Right renal pelvis (tissue), 4 donors: ENCODE measurements at regions not wholly inside any gene's neighbourhood (a gene's known extent, or its start where the extent isn't known, plus 50 kb on each side); places are given as distances from the start of the nearest gene placed in this dataset.
"Not testable (repeated sequence)": the region's sequence is repeated elsewhere in the genome, so short reads cannot be mapped to it uniquely, and the experiment has no call there.

ENCODE experiments used
- DNase-seq, 4 donors: peaks; one replicate each; pipeline ENCODE4 v3.0.0-alpha.2; 2013; ENCODE audit warnings: low read depth in 4 of 4, low spot score in 3 of 4, missing footprints in 1 of 4

DNA sequence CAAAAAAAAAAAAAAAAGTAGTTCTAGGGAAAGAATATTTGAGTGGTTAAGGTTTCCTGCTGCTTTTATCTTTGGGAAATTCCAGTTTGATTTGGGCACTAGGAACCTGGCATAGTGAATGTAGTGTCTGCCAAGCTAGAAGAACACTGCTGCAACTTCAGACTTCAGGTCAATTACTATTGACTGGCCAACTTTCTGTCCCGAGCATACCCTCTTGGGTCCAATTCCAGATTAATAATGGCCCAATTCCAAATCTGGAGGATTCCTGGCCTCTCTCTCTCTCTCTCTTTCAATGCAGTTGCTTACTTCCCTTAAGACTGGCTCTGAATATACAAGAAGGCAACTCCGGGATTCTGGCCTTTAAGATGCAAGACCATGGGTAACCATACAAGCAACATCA, 74.9 kb downstream of the ANKEF1 start:
- no peak for DNase-seq

DNA sequence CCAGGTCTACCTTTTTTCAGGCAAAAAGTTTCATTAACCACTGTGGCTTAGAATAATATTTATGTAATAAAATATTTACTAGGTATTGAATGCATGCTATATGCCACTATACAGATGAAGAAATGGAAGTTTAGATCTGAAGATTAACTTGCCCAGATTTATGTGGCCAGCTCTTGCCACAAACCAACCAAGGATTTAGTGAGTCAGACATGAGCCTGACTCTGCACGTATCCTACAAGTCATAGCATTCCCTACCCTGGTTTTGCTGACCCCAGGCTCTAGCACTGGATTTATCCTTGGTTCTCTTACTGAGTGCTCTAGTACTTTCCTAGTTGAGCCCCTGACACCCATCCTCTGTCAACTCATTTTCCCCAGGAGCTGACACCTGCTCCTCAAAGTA, 75.4 kb downstream of the ANKEF1 start:
- no peak for DNase-seq

DNA sequence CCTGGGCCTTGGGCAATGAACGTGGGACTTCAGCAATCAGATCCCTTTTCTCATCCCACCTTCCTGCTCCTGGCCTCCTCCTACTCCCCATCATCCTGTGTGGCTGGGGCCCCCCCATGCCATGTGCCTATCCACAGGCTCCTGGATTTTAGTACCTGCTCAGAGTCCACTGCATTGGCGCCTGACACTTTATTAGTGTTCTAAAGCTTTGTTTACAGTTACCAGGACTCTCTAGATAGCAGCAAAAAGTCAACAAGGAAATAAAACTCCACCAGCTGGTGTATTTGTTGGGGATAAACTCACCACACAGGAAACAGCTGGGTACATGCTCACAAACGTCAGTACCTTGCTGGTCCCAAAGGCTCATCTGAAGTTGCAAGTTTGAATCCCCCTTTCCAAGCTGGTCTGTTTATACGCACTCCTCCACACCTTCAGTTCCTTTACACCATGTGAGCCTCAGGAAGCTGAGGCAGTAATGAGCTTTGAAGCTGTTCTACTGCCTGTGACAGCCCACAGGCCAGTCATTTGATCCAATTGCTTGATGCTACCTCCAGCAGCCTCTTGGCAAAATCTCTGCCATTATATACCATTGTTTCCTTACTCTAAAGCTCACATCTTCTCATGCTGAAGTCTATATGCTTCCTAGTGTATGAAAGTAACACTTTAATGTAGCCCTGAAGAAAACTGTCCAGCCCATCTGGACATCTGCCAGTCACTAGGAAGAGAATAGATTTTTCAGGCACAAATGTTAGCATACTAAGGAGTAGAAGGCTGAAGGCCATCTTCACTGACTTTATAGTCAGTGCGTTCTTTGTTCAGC, 76.6 kb downstream of the ANKEF1 start:
- no peak for DNase-seq

DNA sequence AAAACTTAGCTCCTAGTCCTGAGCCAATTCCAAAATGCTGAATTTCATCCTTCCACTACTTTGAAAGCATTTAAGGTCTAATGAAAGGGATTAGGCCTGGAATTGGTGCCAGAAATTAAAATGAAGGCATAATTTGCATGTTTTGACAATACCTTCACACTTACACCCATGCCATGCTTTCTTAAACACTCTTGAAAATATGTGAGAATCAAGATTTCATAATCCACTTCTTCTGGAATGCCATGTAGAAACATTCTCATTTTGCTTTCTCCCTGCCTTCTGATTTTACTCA, 77.1 kb downstream of the ANKEF1 start:
- no peak for DNase-seq

DNA sequence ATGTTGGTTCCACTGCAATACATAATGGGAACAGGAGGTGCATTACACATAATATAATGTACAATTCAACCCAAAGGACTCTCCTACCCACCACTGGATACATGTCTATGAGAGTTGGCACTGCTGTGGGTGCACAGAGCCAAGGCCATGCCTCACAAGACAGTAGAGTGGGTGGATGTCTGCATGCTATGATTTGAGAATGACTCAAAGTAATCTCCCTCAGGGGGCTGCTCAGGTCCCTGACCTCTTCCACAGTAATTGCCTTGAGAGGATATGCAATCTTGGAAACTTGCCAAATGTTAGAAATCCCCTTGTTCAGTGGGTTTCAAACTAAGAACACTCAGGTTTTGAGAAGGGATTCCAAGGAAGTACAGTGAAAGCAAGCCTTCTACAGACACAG, 79.0 kb downstream of the ANKEF1 start:
- no peak for DNase-seq

DNA sequence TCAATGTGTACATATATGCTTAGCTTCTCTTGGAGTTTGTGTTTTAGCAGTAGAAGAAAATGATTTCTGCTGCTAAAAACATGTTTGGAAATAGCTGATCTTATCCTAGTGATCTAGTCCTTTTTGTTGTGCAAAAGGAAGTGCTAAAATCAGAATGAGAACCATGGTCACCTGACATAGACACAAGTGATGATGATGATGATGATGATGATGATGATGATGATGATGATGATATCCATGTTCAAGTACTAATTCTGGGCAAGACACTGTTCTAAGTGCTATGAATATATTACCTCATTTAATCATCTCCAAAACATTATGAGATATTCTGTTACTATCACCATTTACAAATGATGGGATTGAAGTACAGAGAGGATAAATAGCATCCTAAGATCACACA, 79.8 kb downstream of the ANKEF1 start:
- DNase-seq = no peak

DNA sequence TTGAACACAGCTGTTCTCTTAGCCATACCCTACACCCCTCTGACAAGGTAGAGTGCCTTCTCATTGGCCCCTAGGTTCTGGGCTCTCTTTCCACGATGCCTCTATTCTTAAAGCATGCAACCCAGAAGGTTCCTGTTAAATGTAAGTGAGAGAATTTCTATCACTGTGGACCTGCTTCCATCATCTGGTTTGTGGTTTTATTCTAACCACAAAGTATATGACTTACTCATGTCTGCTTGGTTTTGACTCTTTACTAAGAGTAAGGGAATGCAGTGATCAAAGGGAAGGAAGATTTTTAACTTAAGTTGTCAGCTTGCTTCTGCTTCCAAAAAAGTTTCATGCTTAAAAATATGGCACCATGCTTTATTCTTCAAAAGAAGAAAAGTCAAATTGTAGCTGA, 80.2 kb downstream of the ANKEF1 start:
- DNase-seq = no peak

DNA sequence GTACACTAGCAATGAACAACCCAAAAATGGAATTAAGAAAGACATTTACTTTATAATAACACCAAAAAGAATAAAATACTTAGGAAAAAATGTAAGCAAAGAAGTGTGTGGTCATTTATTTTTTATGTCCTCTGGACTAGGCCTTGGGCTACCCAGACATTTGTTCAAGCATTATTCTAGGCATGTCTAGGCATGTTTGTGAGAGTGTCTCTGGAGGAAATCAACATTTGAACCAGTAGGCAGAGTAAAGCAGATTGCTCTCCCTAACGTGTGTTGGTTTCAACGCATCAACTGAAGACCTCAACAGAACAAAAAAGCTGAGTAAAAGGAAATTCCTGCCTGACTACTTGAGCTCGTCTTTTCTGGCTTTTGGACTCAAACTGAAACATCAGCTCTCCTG, 84.5 kb downstream of the ANKEF1 start:
- no peak for DNase-seq

DNA sequence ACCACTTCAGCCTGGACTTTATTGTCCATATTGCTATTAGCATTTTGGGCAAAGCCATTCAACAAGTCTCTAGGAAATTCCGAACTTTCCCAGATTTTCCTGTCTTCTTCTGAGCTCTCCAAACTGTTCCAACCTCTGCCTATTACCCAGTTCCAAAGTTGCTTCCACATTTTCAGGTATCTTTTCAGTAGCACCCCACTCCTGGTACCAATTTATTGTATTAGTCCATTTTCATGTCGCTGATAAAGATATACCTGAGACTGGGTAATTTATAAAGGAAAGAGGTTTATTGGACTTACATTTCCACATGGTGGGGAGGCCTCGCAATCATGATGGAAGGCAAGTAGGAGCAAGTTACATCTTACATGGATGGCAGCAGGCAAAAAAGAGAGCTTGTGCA, 90.1 kb downstream of the ANKEF1 start:
- DNase-seq = not testable (repeated sequence)

DNA sequence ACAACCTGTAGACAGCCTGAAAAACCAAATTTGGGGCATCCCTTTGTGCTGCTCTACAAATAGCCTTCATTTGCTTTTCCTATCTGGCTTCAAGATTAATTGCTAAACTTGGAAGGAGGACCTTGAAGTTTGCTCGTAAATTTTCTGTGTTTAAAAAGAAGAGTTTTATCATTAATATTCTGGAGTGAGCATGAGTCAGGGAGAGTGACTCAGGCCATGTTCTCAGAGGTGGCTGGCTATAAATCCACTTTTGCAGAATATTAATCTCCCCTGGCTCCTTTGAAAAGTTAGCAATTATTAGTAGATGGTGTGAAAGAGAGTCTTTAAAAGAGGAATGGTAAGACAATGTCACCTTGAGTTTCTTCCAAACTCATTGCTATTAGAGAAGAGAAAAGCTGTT, 91.0 kb downstream of the ANKEF1 start:
- no peak for DNase-seq

DNA sequence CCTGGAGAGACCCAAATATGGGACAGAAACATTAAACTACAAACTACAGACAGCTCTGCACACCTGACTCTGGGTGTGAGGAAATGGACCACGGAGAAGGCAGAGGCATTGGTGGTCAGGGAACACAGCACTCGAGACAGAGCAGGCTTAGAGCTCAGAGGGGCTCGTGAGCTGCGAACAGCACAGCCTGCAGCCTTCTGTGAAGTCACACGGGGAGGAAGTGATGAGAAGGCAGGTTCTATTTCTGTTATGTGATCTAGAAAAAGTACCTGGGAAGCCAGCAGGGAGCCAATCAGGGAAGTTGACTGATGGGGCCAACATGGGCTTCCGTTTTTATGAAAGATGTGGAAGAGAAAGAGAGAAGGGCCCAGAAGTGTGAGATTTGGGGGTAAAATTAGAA, 88.9 kb upstream of the SNAP25 start:
- DNase-seq = no peak

DNA sequence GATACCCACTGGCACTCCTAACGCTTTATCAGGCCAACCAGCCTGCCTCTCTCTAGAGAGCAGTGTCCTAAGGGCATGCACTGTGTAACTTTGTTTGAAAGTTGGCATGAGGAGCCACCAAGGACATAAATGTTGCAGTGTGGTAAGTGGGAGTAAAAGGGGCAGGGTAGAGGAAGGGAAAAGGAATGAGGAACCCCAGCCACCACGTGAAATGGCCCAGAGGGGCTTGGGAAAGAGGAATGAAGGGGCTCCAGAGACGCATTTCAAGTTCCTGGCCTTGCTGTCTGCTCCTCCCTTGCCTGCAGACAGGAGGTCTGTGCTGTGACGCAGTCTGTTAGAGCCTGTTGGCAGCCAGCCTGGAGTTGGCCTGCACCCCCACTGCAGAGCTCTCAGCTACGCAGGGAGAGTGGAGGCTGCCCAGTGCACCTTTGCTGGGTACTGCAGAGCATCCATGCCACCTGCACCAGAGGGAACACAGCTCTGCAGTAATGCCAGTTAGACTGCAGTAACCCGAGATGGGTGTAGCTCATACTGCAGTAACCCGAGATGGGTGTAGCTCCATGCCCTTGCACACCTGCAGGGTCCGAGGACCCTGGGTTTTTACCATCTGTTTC, 86.8 kb upstream of the SNAP25 start:
- DNase-seq = peak in 1 of 4 donors; percentile 10

DNA sequence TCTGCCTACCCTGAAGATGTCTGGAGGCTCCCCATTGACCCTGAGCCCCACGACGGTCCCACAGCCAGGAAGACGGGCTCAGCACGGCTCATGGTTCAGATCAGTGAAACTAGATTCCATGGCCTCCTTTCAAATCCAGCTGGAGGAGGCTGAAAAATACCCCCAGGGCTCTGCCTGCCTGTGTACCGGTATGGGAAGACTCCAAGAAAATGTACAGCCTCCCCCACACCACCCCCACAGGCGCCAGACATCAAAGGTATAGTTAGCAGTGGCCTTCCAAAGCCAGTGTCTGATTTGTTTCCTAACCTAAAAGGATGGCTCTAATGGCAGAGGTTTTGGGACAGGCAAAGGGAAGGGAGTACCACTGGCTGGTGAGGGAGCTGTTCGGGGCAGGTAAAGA, 86.2 kb upstream of the SNAP25 start:
- DNase-seq = no peak

DNA sequence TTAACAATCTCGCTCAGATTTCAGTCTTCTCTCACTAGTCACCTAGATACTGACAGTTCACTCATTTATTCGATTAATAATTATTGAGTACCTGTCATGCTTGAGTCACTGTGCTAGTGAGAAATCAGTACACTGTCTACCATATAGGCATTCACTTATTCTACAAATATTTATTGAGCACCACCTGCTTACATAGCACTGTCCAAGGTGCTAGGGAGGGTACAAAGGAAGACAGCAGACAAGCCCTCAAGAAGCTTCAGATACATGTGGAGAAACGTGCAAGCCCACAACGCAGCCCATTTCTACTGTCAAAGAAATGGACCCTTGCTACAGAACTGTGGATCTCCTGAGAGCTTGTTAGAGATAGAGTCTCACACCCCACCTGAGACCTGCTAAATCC, 85.1 kb upstream of the SNAP25 start:
- DNase-seq = no peak

DNA sequence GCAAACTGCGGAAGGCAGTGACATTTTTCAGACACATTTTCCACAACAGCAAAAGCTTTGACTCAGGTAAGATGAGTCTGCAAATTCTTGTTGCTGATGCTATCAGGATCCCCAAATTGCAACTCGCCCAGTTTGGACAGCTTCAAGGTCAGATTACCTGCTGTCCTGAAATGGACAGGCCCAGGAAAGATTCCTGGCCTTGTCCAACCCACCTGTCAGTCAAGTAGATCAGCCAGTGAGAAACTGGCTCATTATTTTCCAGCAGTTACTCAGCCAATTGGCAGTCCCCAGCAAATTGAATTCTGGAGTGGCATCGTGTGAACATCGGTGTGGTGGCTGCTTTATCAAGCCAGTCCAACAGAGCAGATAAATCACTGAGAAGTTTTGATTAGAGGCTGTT, 84.5 kb upstream of the SNAP25 start:
- no peak for DNase-seq

DNA sequence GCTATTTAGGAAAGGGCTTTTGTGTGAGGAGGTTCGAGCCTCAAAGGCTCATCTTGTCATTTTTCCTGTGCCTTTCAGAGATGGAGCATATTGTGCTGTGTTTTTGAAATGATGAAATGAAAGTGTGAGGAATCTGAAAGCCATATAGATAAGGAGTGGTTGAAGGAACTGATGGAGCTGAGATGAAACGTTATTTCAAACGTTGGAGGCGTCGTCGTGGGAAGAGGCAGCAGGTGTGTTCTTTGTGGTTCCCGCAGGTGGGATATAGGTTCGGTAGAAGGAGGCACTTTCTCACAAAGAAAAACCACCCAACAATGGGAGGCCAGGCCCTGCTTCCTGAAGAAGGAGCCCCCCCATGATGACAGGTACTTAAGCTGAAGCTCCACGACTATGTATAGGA, 83.2 kb upstream of the SNAP25 start:
- no peak for DNase-seq

DNA sequence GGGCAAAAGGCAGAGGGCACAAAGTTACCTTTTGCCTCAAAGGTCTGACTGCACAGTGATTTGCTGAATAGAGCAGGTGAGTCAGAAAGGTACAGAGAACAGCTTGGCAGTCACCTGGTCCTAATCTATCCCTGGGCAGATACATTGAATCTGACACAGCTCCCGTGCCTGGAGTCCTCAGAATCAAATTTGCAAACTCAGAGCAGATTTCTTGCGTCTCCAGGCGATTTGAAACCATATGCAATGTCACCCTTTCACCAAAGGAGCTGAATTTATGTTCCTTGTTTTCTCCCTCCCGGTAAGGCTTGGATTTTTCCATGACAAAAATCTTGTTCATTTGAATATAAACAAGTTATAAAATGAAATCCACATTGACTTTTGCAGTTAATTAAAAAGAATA, 81.6 kb upstream of the SNAP25 start:
- DNase-seq = no peak

DNA sequence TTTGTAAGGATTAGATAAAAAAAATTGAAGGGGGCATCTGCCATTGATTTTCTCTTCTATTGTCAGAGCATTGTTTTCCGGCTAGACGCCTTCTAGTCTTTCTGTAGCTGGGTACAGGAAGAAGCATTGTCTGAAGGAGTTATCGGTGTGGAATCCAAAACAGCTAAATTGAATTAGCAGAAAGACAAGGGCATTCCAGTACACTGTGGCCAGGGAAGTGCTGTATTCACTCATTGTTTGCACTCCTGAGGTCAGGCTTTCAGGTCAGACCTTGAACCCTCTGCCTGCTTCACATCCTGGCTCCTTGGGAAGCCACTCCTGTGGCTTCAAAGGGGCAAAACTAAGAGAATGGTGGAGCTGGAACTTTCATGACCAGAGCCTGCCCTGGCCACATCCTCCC, 81.1 kb upstream of the SNAP25 start:
- DNase-seq = no peak

DNA sequence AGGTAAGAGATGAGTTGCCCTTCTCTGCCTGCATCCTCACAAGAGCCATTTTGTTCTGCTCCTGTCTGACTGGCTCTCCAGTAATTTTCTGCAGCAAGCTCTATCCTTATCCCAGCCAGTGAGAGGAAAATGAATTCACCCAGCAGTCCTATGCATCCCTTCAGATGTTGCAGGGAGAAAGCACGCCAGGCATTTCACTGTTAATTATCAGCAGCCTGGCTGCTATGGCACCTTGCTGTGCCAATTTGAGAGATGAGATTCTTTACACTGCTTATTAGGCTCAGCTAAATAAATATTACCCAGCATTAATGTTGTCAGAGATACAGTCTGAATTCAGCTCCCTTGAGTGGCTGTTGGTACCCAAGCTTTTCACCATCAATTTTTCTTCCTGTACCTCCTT, 61.1 kb upstream of the SNAP25 start:
- no peak for DNase-seq

DNA sequence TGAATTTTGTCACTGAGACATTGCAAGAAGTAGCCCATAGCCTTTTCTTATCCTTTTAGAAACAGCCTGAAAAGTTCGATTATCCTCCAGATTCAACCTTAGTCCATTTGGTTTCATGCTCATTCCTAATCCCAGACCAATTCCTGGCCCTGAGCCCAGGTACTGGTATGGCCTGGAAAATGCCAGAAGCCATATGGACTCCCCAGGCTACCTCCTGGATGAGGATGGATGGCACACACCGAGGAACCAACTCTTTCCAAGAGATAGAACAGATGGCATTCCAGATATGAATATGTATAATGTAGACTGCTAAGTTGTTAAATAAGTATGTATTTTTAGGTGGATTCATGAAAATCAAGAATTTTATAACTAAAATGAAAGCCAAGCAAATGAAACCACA, 51.6 kb upstream of the SNAP25 start:
- no peak for DNase-seq

DNA sequence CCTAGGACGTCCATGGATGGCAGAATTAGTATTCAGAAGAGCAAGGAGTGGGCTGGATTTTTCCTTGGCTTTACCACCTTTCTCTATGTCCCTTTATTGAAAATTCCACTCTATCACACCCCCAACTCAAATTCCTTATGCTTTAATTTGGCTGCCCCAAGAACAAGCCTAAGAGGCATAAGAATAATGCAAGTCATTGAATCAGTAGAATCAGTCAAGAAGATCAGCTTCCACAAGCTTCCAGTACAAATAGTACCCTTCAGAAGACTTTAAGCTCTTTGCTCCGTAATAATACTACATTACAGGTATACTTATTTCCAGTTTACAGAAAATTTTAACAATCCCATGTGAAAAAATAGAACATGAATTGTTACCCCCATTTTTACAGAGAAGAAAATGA, 51.0 kb upstream of the SNAP25 start:
- DNase-seq = no peak
